IMR-90 (cell line): ENCODE measurements at regions not wholly inside any gene's neighbourhood (a gene's known extent, or its start where the extent isn't known, plus 50 kb on each side); places are given as distances from the start of the nearest gene placed in this dataset.

Experiments
- CEBPB ChIP-seq: IDR thresholded peaks from 2 replicates; pipeline ENCODE4 v1.6.1; 2012; ENCODE audit warnings: low read depth, low read length, improper control_type of control experiment
- FOS ChIP-seq: fragments of 150-350 bp; IDR thresholded peaks from 2 replicates; pipeline ENCODE4 v1.6.1; 2016; ENCODE audit warnings: low read depth, low read length
- MAFK ChIP-seq: IDR thresholded peaks from 2 replicates; pipeline ENCODE4 v1.6.1; 2012; ENCODE audit warnings: low read depth, low read length, improper control_type of control experiment
- MXI1 ChIP-seq: IDR thresholded peaks from 2 replicates; pipeline ENCODE4 v1.6.1; 2012; ENCODE audit warnings: low read depth, mild to moderate bottlenecking, low read length, moderate library complexity, borderline replicate concordance
- NFE2L2 ChIP-seq: fragments of 150-350 bp; IDR thresholded peaks from 2 replicates; pipeline ENCODE4 v1.6.1; 2016; ENCODE audit warnings: low read depth, mild to moderate bottlenecking, low read length
- POLR2A ChIP-seq: IDR thresholded peaks from 2 replicates; pipeline ENCODE4 v1.6.1; 2012; ENCODE audit warnings: mild to moderate bottlenecking, low read depth, low read length
- RAD21 ChIP-seq: IDR thresholded peaks from 2 replicates; pipeline ENCODE4 v1.6.1; 2012; ENCODE audit warnings: low read length, improper control_type of control experiment
- RCOR1 ChIP-seq: IDR thresholded peaks from 2 replicates; pipeline ENCODE4 v1.6.1; 2012; ENCODE audit warnings: mild to moderate bottlenecking, low read length, improper control_type of control experiment; ENCODE audit not compliant: insufficient replicate concordance
- SMC3 ChIP-seq: fragments of 150-350 bp; IDR thresholded peaks from 2 replicates; pipeline ENCODE4 v1.6.1; 2016; ENCODE audit warnings: low read depth, mild to moderate bottlenecking, antibody characterized with exemption, low read length, moderate library complexity
- TF ChIP-seq, protein P1 (sequence below): conservative IDR thresholded peaks from 2 replicates; pipeline ENCODE4 v1.5.1; 2012; ENCODE audit warnings: mild to moderate bottlenecking, low read depth, low read length, improper control_type of control experiment
- TF ChIP-seq, protein P2 (sequence below): fragments of 150-350 bp; IDR thresholded peaks from 2 replicates; pipeline ENCODE4 v1.6.1; 2017; ENCODE audit warnings: mild to moderate bottlenecking, antibody characterized with exemption, low read length, low read depth
- TF ChIP-seq, protein P3 (sequence below): fragments of 150-350 bp; IDR thresholded peaks from 2 replicates; pipeline ENCODE4 v1.6.1; 2016; ENCODE audit warnings: low read depth, mild to moderate bottlenecking, low read length, moderate library complexity, borderline replicate concordance

DNA sequence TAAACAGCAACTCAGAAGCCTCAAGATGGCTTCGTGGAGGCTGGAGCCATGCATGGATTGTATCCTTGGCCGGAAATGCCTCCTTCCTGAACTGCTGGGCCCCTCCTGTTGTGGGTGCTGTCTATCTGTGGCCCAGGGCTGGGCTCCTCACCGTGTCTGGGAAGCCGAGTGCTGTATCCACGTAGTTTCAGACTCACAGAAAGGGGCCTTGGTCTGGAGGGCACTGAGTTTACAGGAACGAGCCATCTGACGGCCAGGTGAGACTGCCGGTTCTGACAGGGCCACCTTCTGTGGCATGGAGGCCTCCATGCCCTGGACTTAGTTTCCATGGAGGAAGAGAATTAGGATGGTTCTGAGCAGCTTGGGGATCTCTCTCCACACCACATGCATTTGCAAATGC, 142.2 kb downstream of the ERMARD start:
- no peak for TF ChIP-seq RCOR1
- no peak for TF ChIP-seq FOS
- TF ChIP-seq POLR2A = no peak
- no peak for TF ChIP-seq RAD21
- TF ChIP-seq, protein P1, sequence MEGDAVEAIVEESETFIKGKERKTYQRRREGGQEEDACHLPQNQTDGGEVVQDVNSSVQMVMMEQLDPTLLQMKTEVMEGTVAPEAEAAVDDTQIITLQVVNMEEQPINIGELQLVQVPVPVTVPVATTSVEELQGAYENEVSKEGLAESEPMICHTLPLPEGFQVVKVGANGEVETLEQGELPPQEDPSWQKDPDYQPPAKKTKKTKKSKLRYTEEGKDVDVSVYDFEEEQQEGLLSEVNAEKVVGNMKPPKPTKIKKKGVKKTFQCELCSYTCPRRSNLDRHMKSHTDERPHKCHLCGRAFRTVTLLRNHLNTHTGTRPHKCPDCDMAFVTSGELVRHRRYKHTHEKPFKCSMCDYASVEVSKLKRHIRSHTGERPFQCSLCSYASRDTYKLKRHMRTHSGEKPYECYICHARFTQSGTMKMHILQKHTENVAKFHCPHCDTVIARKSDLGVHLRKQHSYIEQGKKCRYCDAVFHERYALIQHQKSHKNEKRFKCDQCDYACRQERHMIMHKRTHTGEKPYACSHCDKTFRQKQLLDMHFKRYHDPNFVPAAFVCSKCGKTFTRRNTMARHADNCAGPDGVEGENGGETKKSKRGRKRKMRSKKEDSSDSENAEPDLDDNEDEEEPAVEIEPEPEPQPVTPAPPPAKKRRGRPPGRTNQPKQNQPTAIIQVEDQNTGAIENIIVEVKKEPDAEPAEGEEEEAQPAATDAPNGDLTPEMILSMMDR = no peak
- no peak for TF ChIP-seq MXI1
- no peak for TF ChIP-seq NFE2L2
- no peak for TF ChIP-seq SMC3
- no peak for TF ChIP-seq CEBPB
- TF ChIP-seq, protein P2, sequence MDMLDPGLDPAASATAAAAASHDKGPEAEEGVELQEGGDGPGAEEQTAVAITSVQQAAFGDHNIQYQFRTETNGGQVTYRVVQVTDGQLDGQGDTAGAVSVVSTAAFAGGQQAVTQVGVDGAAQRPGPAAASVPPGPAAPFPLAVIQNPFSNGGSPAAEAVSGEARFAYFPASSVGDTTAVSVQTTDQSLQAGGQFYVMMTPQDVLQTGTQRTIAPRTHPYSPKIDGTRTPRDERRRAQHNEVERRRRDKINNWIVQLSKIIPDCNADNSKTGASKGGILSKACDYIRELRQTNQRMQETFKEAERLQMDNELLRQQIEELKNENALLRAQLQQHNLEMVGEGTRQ = no peak
- TF ChIP-seq, protein P3, sequence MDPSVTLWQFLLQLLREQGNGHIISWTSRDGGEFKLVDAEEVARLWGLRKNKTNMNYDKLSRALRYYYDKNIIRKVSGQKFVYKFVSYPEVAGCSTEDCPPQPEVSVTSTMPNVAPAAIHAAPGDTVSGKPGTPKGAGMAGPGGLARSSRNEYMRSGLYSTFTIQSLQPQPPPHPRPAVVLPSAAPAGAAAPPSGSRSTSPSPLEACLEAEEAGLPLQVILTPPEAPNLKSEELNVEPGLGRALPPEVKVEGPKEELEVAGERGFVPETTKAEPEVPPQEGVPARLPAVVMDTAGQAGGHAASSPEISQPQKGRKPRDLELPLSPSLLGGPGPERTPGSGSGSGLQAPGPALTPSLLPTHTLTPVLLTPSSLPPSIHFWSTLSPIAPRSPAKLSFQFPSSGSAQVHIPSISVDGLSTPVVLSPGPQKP = no peak
- no peak for TF ChIP-seq MAFK
